ENCODE measurements at regions not wholly inside any gene's neighbourhood (a gene's known extent, or its start where the extent isn't known, plus 50 kb on each side); places are given as distances from the start of the nearest gene placed in this dataset.

DNA sequence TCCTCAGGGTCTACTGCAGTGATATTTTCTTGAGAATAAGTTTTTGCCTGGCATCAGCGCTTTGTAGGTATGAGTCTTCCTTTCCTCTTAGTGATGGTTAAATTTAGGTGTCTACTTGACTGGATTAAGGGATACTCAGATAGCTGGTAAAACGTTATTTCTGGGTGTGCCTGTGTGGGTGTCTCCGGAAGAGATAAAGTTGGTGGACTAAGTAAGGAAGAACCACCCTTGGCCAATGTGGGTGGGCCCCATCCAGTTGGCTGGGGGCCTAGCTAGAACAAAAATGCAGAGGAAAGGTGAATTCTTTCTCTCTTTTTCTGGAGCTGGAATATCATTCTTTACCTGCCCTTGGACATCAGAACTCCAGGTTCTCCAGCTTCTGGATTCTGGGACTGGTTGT, 138.8 kb downstream of the ADCYAP1R1 start:
- peaks cover 0 to 10% of the 10 kb centered on the region in 2 experiments for H3K27me3 ChIP-seq (replicated peaks in 1 of 2; ENCODE audit: control insufficient read depth in 2 of 2, extremely low read depth in 1 of 2, insufficient read depth in 2 of 2, low read length in 1 of 2)
- no peaks in the 10 kb centered on the region for H3K36me3 Mint-ChIP-seq
- H3K4me1 ChIP-seq (ENCODE audit: control insufficient read depth in 1 of 2, extremely low read depth in 1 of 2, insufficient read depth in 2 of 2, low read length in 2 of 2), result no peaks in the 10 kb centered on the region
- no peak overlapping the region for H3K4me3 Mint-ChIP-seq
- ATAC-seq (replicated peaks in 1 of 4), result no peak
- 74% methylated on average over 3 of the region's 3 CpGs for WGBS (ENCODE audit: insufficient coverage)
- no peak overlapping the region for H3K27ac Mint-ChIP-seq
- H3K27ac ChIP-seq (ENCODE audit: low read length), result no peak overlapping the region
- no peaks in the 10 kb centered on the region for H3K36me3 ChIP-seq (ENCODE audit: control insufficient read depth in 2 of 2, extremely low read depth in 1 of 2, insufficient read depth in 1 of 2, low read length in 1 of 2)
- ChIA-PET POLR2A (no interaction called here), CTCF (interaction anchor here in 1 of 2 donors (0.6 kb wide), 1 partner anchor 1629 kb away, joined by 3 read pairs; no protein-coding TSS in a partner anchor)
- DNase-seq, result no peak
- no peaks in the 10 kb centered on the region for H3K4me1 Mint-ChIP-seq
- no peaks in the 10 kb centered on the region for H3K9me3 ChIP-seq
- no peak overlapping the region for H3K4me3 ChIP-seq (ENCODE audit: control insufficient read depth in 1 of 2, extremely low read depth in 1 of 2, low read length in 1 of 2)
- peaks cover 18 to 35% of the 10 kb centered on the region in 2 donors for H3K27me3 Mint-ChIP-seq
- H3K9me3 Mint-ChIP-seq, result peaks cover 0 to 5% (median under 1%) of the 10 kb centered on the region in 3 donors

DNA sequence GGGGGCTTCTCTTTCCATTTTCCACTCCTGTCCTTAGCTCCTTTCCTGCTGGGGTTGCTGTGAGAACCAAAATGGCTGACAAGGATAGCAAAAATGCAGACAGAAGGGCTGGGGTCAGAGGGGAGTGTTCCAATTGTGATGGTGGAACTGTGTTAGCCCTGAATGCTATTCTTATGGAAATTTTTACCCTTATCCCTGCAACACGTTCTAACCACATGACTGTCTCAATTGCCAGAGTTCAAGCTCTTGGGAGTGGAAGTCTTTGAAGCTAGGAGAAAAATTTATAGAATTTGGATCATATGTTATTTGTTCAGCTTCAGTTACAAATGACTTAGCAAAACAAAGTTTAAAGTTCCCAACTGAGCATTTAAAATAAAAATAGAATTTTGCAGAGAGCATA, 134.1 kb downstream of the ADCYAP1R1 start:
- Mint-ChIP-seq H3K4me3 (no peak overlapping the region), H3K27me3 (peaks cover 7 to 25% of the 10 kb centered on the region in 2 donors), H3K27ac (no peak overlapping the region), H3K9me3 (peaks cover 2 to 16% (median 14%) of the 10 kb centered on the region in 3 donors), H3K36me3 (no peaks in the 10 kb centered on the region), H3K4me1 (no peaks in the 10 kb centered on the region)
- ChIA-PET CTCF (no interaction called here), POLR2A (no interaction called here)
- no peak for DNase-seq
- Histone ChIP-seq H3K27me3 (replicated peaks in 1 of 2; ENCODE audit: control insufficient read depth in 2 of 2, extremely low read depth in 1 of 2, insufficient read depth in 2 of 2, low read length in 1 of 2) (peaks cover 0 to 3% of the 10 kb centered on the region in 2 experiments), H3K36me3 (ENCODE audit: control insufficient read depth in 2 of 2, extremely low read depth in 1 of 2, insufficient read depth in 1 of 2, low read length in 1 of 2) (no peaks in the 10 kb centered on the region), H3K27ac (ENCODE audit: low read length) (no peak overlapping the region), H3K9me3 (no peaks in the 10 kb centered on the region), H3K4me1 (ENCODE audit: control insufficient read depth in 1 of 2, extremely low read depth in 1 of 2, insufficient read depth in 2 of 2, low read length in 2 of 2) (no peaks in the 10 kb centered on the region), H3K4me3 (ENCODE audit: control insufficient read depth in 1 of 2, extremely low read depth in 1 of 2, low read length in 1 of 2) (no peak overlapping the region)
- ATAC-seq (replicated peaks in 1 of 4), result no peak
- WGBS (ENCODE audit: insufficient coverage), result no CpG with 5 or more reads among the region's 1 CpG

DNA sequence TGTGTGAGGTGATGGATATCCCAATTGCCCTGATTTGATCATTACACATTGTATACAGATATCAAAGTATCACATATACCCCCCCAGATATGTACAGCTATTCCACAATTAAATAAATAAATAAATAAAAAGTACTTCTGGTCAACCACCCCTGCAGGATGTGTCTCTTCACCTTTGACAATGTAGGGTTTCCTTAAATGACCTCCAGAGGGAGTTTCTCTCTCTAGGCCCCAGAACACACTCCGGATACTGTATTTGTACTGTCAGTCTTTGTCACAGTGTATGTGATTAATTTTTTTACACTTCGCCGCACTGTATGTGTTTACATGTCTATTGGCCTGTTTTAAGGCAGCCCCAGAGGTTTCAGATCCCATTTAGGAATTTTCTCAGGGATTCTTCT, 123.6 kb downstream of the ADCYAP1R1 start:
- ChIA-PET CTCF (interaction anchor here in 1 of 2 donors (0.6 kb wide), 1 partner anchor 688 kb away, joined by 3 read pairs; no protein-coding TSS in a partner anchor), POLR2A (no interaction called here)
- Histone ChIP-seq H3K4me1 (ENCODE audit: control insufficient read depth in 1 of 2, extremely low read depth in 1 of 2, insufficient read depth in 2 of 2, low read length in 2 of 2) (no peaks in the 10 kb centered on the region), H3K27ac (ENCODE audit: low read length) (no peak overlapping the region), H3K9me3 (no peaks in the 10 kb centered on the region), H3K27me3 (replicated peaks in 1 of 2; ENCODE audit: control insufficient read depth in 2 of 2, extremely low read depth in 1 of 2, insufficient read depth in 2 of 2, low read length in 1 of 2) (peaks cover 2 to 3% of the 10 kb centered on the region in 2 experiments), H3K4me3 (ENCODE audit: control insufficient read depth in 1 of 2, extremely low read depth in 1 of 2, low read length in 1 of 2) (no peak overlapping the region), H3K36me3 (ENCODE audit: control insufficient read depth in 2 of 2, extremely low read depth in 1 of 2, insufficient read depth in 1 of 2, low read length in 1 of 2) (no peaks in the 10 kb centered on the region)
- no CpG with 5 or more reads among the region's 3 CpGs for WGBS (ENCODE audit: insufficient coverage)
- Mint-ChIP-seq H3K27me3 (peaks cover 8 to 14% of the 10 kb centered on the region in 2 donors), H3K9me3 (peaks cover 0 to 8% (median 5%) of the 10 kb centered on the region in 3 donors), H3K4me3 (no peak overlapping the region), H3K4me1 (no peaks in the 10 kb centered on the region), H3K27ac (no peak overlapping the region), H3K36me3 (no peaks in the 10 kb centered on the region)
- DNase-seq (no peak), ATAC-seq (replicated peaks in 1 of 4) (no peak)

DNA sequence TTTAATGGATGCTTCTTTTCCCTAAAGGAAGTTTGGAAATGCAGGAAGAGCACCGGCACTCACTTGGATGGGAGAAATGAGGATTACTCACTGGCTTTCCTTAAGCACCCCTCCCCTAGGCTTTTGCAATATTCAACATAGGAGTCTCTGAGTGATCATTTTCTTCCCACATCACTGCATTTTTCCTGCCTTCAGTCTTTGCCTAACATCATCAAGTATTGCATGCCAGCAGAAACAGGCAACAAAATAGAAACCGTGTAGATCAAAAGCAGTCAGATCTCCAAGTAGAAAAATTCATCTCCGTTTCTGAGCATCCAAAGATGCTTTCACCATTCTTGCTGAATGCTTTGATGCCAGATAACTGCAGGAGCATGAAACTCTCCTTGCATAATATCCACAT, 119.9 kb downstream of the ADCYAP1R1 start:
- Histone ChIP-seq H3K27ac (ENCODE audit: low read length) (no peak overlapping the region), H3K27me3 (replicated peaks in 1 of 2; ENCODE audit: control insufficient read depth in 2 of 2, extremely low read depth in 1 of 2, insufficient read depth in 2 of 2, low read length in 1 of 2) (peaks cover 0 to 2% of the 10 kb centered on the region in 2 experiments), H3K36me3 (ENCODE audit: control insufficient read depth in 2 of 2, extremely low read depth in 1 of 2, insufficient read depth in 1 of 2, low read length in 1 of 2) (no peaks in the 10 kb centered on the region), H3K4me1 (ENCODE audit: control insufficient read depth in 1 of 2, extremely low read depth in 1 of 2, insufficient read depth in 2 of 2, low read length in 2 of 2) (no peaks in the 10 kb centered on the region), H3K4me3 (ENCODE audit: control insufficient read depth in 1 of 2, extremely low read depth in 1 of 2, low read length in 1 of 2) (no peak overlapping the region), H3K9me3 (no peaks in the 10 kb centered on the region)
- no peaks in the 10 kb centered on the region for H3K36me3 Mint-ChIP-seq
- H3K4me3 Mint-ChIP-seq, result no peak overlapping the region
- no peak for ATAC-seq (replicated peaks in 1 of 4)
- CTCF ChIA-PET, result no interaction called here
- peaks cover 8 to 19% of the 10 kb centered on the region in 2 donors for H3K27me3 Mint-ChIP-seq
- DNase-seq, result no peak
- H3K4me1 Mint-ChIP-seq, result no peaks in the 10 kb centered on the region
- POLR2A ChIA-PET, result no interaction called here
- H3K27ac Mint-ChIP-seq, result no peak overlapping the region
- WGBS (ENCODE audit: insufficient coverage), result 43% methylated on average over 1 of the region's 3 CpGs
- H3K9me3 Mint-ChIP-seq, result peaks cover 0 to 8% (median 5%) of the 10 kb centered on the region in 3 donors

DNA sequence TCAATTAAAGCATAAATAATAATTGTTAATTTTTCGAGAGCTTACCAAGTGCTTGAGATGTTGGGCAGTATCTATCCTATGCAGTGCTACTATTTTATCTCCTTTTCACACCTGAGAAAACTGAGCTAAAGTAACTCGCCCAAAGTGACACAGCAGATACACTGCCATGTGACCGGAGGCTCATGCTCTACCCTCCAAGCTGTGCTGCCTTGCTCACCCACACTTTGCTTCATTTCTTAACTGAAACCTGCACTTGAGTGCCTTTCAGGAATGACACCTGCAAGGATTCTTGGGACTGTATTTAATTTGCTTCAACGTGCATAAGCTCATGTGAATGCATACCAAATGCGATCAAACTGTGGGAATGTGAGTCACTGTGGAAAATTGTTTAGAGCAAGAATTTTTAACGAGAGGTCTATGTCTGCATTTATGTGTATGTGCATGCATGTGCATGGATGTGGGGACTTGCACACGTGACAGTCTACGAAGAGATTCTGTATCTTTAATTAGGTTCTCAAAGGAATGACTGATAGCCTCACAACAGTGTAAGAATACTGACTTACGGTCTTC, 119.2 kb downstream of the ADCYAP1R1 start:
- no peaks in the 10 kb centered on the region for H3K4me1 ChIP-seq (ENCODE audit: control insufficient read depth in 1 of 2, extremely low read depth in 1 of 2, insufficient read depth in 2 of 2, low read length in 2 of 2)
- WGBS (ENCODE audit: insufficient coverage), result 80% methylated on average over 5 of the region's 9 CpGs
- peaks cover 0 to 2% of the 10 kb centered on the region in 2 experiments for H3K27me3 ChIP-seq (replicated peaks in 1 of 2; ENCODE audit: control insufficient read depth in 2 of 2, extremely low read depth in 1 of 2, insufficient read depth in 2 of 2, low read length in 1 of 2)
- Mint-ChIP-seq H3K27me3 (peaks cover 8 to 19% of the 10 kb centered on the region in 2 donors), H3K36me3 (no peaks in the 10 kb centered on the region), H3K9me3 (peaks cover 0 to 8% (median 5%) of the 10 kb centered on the region in 3 donors), H3K27ac (no peak overlapping the region), H3K4me3 (no peak overlapping the region), H3K4me1 (no peaks in the 10 kb centered on the region)
- H3K4me3 ChIP-seq (ENCODE audit: control insufficient read depth in 1 of 2, extremely low read depth in 1 of 2, low read length in 1 of 2), result no peak overlapping the region
- DNase-seq (no peak), ATAC-seq (replicated peaks in 1 of 4) (no peak)
- ChIA-PET CTCF (no interaction called here), POLR2A (no interaction called here)
- no peak overlapping the region for H3K27ac ChIP-seq (ENCODE audit: low read length)
- no peaks in the 10 kb centered on the region for H3K36me3 ChIP-seq (ENCODE audit: control insufficient read depth in 2 of 2, extremely low read depth in 1 of 2, insufficient read depth in 1 of 2, low read length in 1 of 2)
- H3K9me3 ChIP-seq, result no peaks in the 10 kb centered on the region

All from T-cell (primary cell).